ENCODE measurements at regions not wholly inside any gene's neighbourhood (a gene's known extent, or its start where the extent isn't known, plus 50 kb on each side); places are given as distances from the start of the nearest gene placed in this dataset.
"Not testable (repeated sequence)": the region's sequence is repeated elsewhere in the genome, so short reads cannot be mapped to it uniquely, and the experiment has no call there.

DNA sequence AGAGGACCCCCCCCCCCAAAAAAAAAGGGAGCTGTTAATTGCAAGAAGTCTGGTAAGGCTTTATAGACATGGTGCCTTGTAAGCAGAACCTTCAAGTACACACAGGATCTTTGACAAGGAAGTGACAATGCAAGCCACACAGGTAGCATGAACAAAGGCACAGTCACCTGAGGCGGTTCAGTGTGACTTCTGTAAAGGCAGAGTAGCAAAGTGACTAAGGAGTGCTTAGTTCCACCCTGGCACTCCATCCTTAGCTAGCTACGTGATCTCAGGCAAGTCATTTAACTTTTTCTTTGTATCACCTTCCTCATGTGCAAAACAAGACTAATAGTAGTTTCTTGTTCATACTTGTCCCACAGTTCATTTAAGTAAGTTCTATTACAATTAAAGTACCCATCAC is 282.0 kb downstream of the PRELID2 start:
- Mint-ChIP-seq H3K36me3 (no peaks in the 10 kb centered on the region), H3K27me3 (no peaks in the 10 kb centered on the region), H3K9me3 (no peaks in the 10 kb centered on the region), H3K27ac (no peak overlapping the region), H3K4me1 (ENCODE audit: low read depth) (no peaks in the 10 kb centered on the region), H3K4me3 (no peak overlapping the region)
- intact Hi-C loops (cut with micrococcal nuclease), result no loop called here
- POLR2A ChIA-PET, result no interaction called here
- no peak for DNase-seq
- CTCF ChIA-PET, result no interaction called here

DNA sequence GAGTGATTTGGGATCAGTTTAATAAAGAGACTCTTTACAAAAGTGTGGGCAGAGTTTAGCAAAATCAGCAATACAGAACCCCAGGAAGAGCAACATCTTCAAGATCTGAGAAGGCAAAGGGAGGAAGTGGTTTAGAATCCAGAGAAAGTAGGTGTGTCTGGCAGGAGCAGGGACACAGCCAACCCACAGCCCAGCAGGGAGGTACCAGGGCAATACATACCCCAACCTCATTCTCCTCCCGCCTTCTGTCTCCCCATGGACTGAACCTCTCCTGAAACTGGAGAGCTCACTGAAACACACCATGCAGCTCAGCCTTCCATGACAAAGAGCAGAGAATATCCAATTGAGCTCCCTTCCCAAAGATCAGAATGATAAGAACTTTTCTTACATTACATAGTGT is 283.4 kb downstream of the PRELID2 start:
- no peaks in the 10 kb centered on the region for H3K4me1 Mint-ChIP-seq (ENCODE audit: low read depth)

DNA sequence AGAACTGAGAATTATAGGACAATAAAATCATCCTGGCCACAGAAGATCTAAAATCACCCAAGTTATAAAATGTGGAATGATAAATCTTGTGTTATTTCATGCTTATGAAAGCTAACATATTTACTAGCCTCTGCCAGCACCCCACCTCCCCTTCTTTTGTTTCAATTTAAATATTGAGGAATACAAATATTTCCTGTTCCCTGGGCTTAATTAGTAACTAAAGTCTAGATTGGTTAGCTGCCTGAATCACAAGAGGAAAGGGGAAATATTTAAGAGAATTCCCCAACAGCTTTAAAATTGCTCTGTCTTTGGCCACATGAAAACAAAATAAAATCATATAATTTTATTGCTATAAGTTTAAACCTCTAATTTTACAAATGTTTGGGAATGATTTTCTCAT is 287.0 kb downstream of the PRELID2 start:
- POLR2A ChIA-PET, result no interaction called here
- intact Hi-C loops (cut with micrococcal nuclease), result no loop called here
- DNase-seq, result no peak
- Mint-ChIP-seq H3K4me1 (ENCODE audit: low read depth) (no peaks in the 10 kb centered on the region), H3K27ac (no peak overlapping the region), H3K4me3 (no peak overlapping the region), H3K36me3 (no peaks in the 10 kb centered on the region), H3K27me3 (no peaks in the 10 kb centered on the region), H3K9me3 (no peaks in the 10 kb centered on the region)
- CTCF ChIA-PET, result no interaction called here

More for the DNA sequence above, 283.4 kb downstream of the PRELID2 start:
- ChIA-PET CTCF (no interaction called here), POLR2A (no interaction called here)
- DNase-seq, result no peak
- Mint-ChIP-seq H3K27ac (no peak overlapping the region), H3K36me3 (no peaks in the 10 kb centered on the region), H3K9me3 (no peaks in the 10 kb centered on the region), H3K27me3 (no peaks in the 10 kb centered on the region), H3K4me3 (no peak overlapping the region)
- intact Hi-C loops (cut with micrococcal nuclease), result no loop called here

DNA sequence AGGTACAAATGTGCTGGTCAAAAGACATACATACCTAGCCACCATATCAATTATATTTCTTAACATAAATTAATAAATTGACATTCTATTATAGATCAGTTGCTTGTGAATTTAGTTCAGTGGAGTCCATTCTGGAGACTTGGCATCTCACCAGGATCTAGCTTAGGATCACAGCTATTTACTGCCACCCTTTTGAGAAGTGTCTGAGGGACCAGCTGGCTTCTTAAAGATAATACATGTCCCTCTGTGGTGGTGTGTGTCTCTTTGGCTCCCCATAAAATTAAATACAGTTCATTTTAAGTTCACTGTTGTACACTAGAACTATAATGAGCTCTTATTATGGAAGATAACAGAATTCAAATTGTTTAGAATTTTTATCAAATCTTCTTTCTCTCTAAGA is 290.7 kb downstream of the PRELID2 start:
- no peak overlapping the region for H3K4me3 Mint-ChIP-seq
- H3K36me3 Mint-ChIP-seq, result no peaks in the 10 kb centered on the region
- H3K27ac Mint-ChIP-seq, result no peak overlapping the region
- H3K4me1 Mint-ChIP-seq (ENCODE audit: low read depth), result no peaks in the 10 kb centered on the region
- CTCF ChIA-PET, result no interaction called here
- POLR2A ChIA-PET, result no interaction called here
- no peaks in the 10 kb centered on the region for H3K9me3 Mint-ChIP-seq
- intact Hi-C loops (cut with micrococcal nuclease), result no loop called here
- DNase-seq, result no peak
- H3K27me3 Mint-ChIP-seq, result no peaks in the 10 kb centered on the region

DNA sequence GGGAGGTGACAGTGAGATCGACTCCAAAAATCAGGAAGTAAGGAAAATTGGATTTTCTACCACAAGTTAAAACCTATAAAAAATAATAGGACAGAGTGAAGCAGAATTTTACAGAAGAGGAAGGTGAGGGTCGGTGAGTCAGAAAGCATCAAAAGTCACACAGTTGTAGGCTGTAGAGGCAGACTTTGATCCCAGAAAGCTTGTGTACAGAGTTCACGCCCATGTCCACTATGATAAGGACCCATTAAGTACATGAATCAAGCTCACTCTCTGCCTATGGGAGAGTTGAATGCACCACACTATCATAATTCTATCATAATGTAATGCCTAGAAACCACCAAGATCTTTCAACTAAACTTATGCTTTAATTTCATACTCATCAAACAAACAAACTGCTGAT is 291.2 kb downstream of the PRELID2 start:
- peaks cover under 1% of the 10 kb centered on the region for H3K9me3 Mint-ChIP-seq
- no peaks in the 10 kb centered on the region for H3K4me1 Mint-ChIP-seq (ENCODE audit: low read depth)
- no peak overlapping the region for H3K4me3 Mint-ChIP-seq
- no peak overlapping the region for H3K27ac Mint-ChIP-seq
- no peak for DNase-seq
- ChIA-PET CTCF (no interaction called here), POLR2A (no interaction called here)
- intact Hi-C loops (cut with micrococcal nuclease), result no loop called here
- no peaks in the 10 kb centered on the region for H3K36me3 Mint-ChIP-seq
- no peaks in the 10 kb centered on the region for H3K27me3 Mint-ChIP-seq

DNA sequence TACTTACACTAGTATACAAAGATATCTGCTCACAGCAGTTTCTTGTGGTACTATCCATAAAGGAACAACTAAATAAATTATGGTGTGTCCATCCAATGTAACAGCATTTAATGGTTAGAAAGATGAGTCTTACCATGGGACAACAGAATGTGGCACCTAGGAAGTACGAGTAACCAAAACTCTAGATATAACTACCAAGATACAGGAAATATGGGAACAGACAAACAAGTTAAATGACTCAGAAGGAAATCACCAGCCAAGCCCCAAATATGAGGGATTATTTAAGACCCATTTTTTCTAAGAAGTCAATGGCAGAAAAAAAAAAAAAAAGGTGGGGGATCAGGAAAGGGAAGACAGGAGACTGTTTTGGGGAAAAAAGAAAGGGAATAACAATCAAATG is 294.8 kb downstream of the PRELID2 start:
- Mint-ChIP-seq H3K4me1 (ENCODE audit: low read depth) (no peaks in the 10 kb centered on the region), H3K27ac (no peak overlapping the region), H3K4me3 (no peak overlapping the region), H3K27me3 (no peaks in the 10 kb centered on the region), H3K36me3 (peaks cover 2% of the 10 kb centered on the region), H3K9me3 (peaks cover 12% of the 10 kb centered on the region)
- no peak for DNase-seq
- ChIA-PET POLR2A (no interaction called here), CTCF (no interaction called here)
- intact Hi-C loops (cut with micrococcal nuclease), result no loop called here

DNA sequence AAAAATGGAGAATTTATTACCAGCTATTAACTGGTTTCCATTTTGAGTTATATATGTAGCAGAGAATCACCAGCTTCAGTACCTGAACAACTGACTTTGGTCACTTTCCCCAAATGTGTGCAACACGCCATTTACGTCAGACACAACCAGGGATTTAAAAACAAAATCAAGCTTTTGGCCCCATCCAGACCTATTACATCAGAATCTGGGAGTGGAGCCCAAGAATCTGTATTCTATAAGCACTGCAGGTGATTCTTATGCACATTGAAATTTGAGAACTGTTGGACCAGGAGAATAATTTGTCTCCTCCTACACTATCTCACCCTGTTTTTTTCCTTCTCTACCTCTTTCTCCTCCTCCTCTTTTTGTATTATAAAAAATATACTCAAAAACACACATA is 295.9 kb downstream of the PRELID2 start:
- Mint-ChIP-seq H3K4me1 (ENCODE audit: low read depth) (no peaks in the 10 kb centered on the region), H3K36me3 (peaks cover 2% of the 10 kb centered on the region), H3K9me3 (peaks cover 12% of the 10 kb centered on the region), H3K4me3 (no peak overlapping the region), H3K27me3 (no peaks in the 10 kb centered on the region), H3K27ac (no peak overlapping the region)
- ChIA-PET CTCF (no interaction called here), POLR2A (no interaction called here)
- no peak for DNase-seq
- intact Hi-C loops (cut with micrococcal nuclease), result no loop called here

DNA sequence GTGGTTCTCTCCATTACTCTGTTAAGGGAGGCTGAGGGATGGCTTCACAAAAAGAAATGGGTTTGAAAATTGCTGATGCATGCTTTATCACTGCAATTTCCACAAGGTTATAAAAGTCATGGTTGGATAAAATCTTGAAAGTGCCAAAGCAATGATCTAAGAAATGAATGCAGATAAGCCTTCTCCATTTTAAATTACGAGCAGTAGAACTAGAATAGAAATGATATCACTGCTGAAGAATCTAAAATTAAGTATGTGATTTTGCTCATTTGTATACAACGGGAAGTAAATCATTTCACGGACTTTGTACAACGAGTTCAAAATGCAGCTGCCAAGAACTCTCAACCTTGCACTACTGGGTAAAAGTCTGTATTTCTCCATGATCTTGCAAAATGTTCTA is 299.0 kb downstream of the PRELID2 start:
- intact Hi-C loops (cut with micrococcal nuclease), result no loop called here
- Mint-ChIP-seq H3K9me3 (peaks cover 15% of the 10 kb centered on the region), H3K27me3 (no peaks in the 10 kb centered on the region), H3K4me3 (no peak overlapping the region), H3K27ac (no peak overlapping the region), H3K4me1 (ENCODE audit: low read depth) (no peaks in the 10 kb centered on the region), H3K36me3 (peaks cover 2% of the 10 kb centered on the region)
- no peak for DNase-seq
- ChIA-PET POLR2A (no interaction called here), CTCF (no interaction called here)

DNA sequence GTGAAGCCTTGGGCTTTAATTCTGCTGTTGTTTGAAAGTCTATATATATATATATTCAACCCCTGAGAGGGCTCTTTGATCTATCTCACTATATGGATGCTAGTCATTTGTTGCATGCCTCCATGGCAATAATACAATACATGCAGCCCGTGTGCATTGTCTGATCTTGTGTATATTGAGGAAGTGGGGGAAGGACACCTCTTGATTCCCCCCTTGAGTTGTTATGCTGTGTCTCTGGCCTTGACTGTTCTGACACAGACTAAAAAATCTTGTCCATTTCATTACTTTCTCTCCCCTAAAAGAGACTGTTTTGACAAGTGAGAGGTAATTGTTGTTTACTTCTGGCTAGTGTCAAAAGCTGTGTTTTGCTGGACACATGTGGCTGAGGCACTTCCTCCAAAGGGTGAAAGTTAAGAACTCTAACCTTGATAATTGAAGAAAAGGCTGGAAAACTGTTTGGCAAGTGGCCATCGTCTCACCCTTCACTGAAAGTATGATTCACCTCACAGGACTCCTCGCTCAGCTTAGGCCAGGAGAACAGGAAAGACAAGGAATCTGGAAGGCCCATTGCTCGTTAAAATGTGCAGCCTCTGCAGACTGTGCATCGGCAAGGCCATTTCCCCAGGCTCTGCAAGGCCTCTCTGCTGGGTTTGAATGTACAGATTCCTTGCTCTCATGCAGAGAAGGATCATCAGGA is 304.0 kb downstream of the PRELID2 start:
- H3K4me1 Mint-ChIP-seq (ENCODE audit: low read depth), result no peaks in the 10 kb centered on the region
- CTCF ChIA-PET, result no interaction called here
- no peak overlapping the region for H3K4me3 Mint-ChIP-seq
- H3K27ac Mint-ChIP-seq, result no peak overlapping the region
- no peaks in the 10 kb centered on the region for H3K27me3 Mint-ChIP-seq
- H3K36me3 Mint-ChIP-seq, result no peaks in the 10 kb centered on the region
- peaks cover 3% of the 10 kb centered on the region for H3K9me3 Mint-ChIP-seq
- intact Hi-C loops (cut with micrococcal nuclease), result no loop called here
- POLR2A ChIA-PET, result no interaction called here
- DNase-seq, result no peak

DNA sequence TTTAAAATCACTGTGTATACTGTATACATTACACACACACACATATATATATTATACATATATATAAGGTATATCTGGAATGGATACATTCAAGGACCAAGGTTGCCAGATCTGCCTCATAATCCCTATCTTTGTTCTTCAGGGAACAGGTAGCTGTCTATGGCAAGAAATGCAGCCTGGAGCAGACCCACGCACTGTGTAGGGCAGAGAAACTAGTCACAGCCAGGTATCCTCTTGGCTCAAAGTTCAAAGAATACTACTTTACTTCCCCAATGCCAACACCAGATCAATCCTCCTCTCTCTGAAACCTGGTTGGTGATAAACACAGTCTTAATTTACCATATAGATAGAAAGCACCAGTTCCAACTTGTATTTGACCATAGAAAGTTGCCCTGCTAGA is 313.6 kb downstream of the PRELID2 start:
- no peak for DNase-seq
- intact Hi-C loops (cut with micrococcal nuclease), result no loop called here
- no peak overlapping the region for H3K27ac Mint-ChIP-seq
- peaks cover 10% of the 10 kb centered on the region for H3K9me3 Mint-ChIP-seq
- ChIA-PET CTCF (no interaction called here), POLR2A (no interaction called here)
- no peaks in the 10 kb centered on the region for H3K4me1 Mint-ChIP-seq (ENCODE audit: low read depth)
- no peaks in the 10 kb centered on the region for H3K27me3 Mint-ChIP-seq
- H3K36me3 Mint-ChIP-seq, result no peaks in the 10 kb centered on the region
- H3K4me3 Mint-ChIP-seq, result no peak overlapping the region

DNA sequence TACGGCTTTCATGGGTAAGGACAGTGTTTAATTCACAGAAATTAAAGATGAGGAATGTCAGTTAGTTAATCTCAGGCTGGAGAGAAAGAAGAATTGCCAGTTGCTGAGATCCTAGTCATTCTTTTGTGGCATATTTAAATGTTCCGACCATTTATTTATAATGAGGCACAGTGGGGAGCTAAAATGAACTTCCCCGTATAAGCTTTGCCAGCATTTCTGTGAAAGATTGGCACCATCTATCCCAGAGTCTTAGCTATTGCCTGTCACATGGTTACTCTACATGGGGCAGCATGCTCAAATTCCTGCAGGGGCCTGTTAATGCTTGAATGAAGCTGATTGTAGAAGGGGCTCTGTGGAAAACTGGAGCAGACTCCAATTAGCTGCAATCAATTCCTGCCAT is 314.1 kb downstream of the PRELID2 start:
- DNase-seq, result no peak
- H3K36me3 Mint-ChIP-seq, result no peaks in the 10 kb centered on the region
- ChIA-PET CTCF (no interaction called here), POLR2A (no interaction called here)
- no peaks in the 10 kb centered on the region for H3K27me3 Mint-ChIP-seq
- no peak overlapping the region for H3K27ac Mint-ChIP-seq
- H3K4me1 Mint-ChIP-seq (ENCODE audit: low read depth), result no peaks in the 10 kb centered on the region
- H3K9me3 Mint-ChIP-seq, result peaks cover 14% of the 10 kb centered on the region
- H3K4me3 Mint-ChIP-seq, result no peak overlapping the region
- intact Hi-C loops (cut with micrococcal nuclease), result no loop called here

DNA sequence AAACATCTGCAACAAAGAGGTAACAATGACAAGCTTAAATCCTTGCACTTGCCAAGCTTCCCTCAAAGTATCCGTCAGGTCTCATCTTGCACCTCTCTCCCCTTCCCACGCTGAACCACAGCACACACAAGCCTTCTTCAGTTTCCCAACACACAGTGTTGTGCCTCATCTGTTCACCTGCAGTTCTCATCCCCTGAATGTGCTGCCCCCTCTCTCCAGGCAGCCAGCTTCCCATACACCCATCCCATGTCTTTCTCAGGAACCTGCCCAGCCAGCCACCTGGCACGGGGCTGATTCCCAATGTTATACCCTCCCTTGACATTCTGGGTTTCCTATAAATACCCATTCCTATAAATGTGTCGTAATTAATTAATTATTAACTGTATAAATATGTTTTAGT is 314.8 kb downstream of the PRELID2 start:
- H3K27ac Mint-ChIP-seq, result no peak overlapping the region
- ChIA-PET POLR2A (no interaction called here), CTCF (no interaction called here)
- no peaks in the 10 kb centered on the region for H3K27me3 Mint-ChIP-seq
- H3K4me3 Mint-ChIP-seq, result no peak overlapping the region
- H3K4me1 Mint-ChIP-seq (ENCODE audit: low read depth), result no peaks in the 10 kb centered on the region
- H3K36me3 Mint-ChIP-seq, result no peaks in the 10 kb centered on the region
- peaks cover 17% of the 10 kb centered on the region for H3K9me3 Mint-ChIP-seq
- DNase-seq, result no peak
- intact Hi-C loops (cut with micrococcal nuclease), result no loop called here

DNA sequence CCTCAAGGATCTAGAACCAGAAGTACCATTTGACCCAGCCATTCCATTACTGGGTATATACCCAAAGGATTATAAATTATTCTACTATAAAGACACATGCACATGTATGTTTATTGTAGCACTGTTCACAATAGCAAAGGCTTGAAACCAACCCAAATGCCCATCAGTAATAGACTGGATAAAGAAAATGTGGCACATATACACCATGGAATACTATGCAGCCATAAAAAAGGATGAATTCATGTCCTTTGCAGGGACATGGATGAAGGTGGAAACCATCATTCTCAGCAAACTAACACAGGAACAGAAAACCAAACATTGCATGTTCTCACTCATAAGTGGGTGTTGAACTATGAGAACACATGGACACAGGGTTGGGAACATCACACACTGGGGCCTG is 317.6 kb downstream of the PRELID2 start:
- peaks cover 26% of the 10 kb centered on the region for H3K9me3 Mint-ChIP-seq
- DNase-seq; H3K4me3 Mint-ChIP-seq; H3K27me3 Mint-ChIP-seq; CTCF ChIA-PET; H3K36me3 Mint-ChIP-seq; H3K4me1 Mint-ChIP-seq (ENCODE audit: low read depth); H3K27ac Mint-ChIP-seq; intact Hi-C loops (cut with micrococcal nuclease); POLR2A ChIA-PET: not testable (repeated sequence)

DNA sequence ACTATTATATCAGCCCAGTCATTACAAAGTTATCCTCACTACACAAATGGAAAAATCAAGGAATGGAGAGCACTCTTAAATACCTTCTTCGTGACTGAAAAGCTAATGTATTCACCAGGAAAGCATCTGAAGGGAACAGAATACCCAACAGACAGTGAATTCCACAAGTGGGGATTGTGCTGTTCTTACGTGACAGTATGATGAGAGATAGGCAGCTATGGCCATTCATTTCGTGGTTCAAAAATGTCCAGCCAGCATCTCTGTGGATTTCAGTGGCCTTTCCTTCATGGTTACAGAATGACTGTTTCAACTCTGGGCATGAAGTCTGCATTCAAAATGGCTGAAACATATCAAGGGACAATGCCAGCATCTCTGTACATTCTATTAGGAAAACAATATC is 323.8 kb downstream of the PRELID2 start:
- CTCF ChIA-PET, result no interaction called here
- no peaks in the 10 kb centered on the region for H3K4me1 Mint-ChIP-seq (ENCODE audit: low read depth)
- no peak for DNase-seq

More for the DNA sequence above, 323.8 kb downstream of the PRELID2 start:
- no peaks in the 10 kb centered on the region for H3K36me3 Mint-ChIP-seq
- no peak overlapping the region for H3K4me3 Mint-ChIP-seq
- H3K27ac Mint-ChIP-seq, result no peak overlapping the region
- intact Hi-C loops (cut with micrococcal nuclease), result no loop called here
- POLR2A ChIA-PET, result no interaction called here
- no peaks in the 10 kb centered on the region for H3K27me3 Mint-ChIP-seq
- peaks cover 14% of the 10 kb centered on the region for H3K9me3 Mint-ChIP-seq

Measured in activated CD4-positive, alpha-beta memory T cell treated with anti-CD3 and anti-CD28 coated beads for 36 hours (primary cell).